ENCODE measurements at regions not wholly inside any gene's neighbourhood (a gene's known extent, or its start where the extent isn't known, plus 50 kb on each side); places are given as distances from the start of the nearest gene placed in this dataset.

- H2AFZ ChIP-seq (ENCODE audit: low read length): peak overlapping the region; percentile 15
- H3K79me2 ChIP-seq (ENCODE audit: insufficient read depth, low read length): no peaks in the 10 kb centered on the region
- no peak for DNase-seq (ENCODE audit: insufficient read length, low spot score, missing footprints)
- H3K4me1 ChIP-seq (ENCODE audit: insufficient read depth, low read length): no peaks in the 10 kb centered on the region
- no peak overlapping the region for H3K4me3 ChIP-seq (ENCODE audit: insufficient read depth, low read length)
- H3K4me2 ChIP-seq (ENCODE audit: insufficient read depth, low read length): no peak overlapping the region
- no peaks in the 10 kb centered on the region for H3K27me3 ChIP-seq (ENCODE audit: insufficient read depth, low read length)
- no peak for TF ChIP-seq CTCF (IDR thresholded peaks at IDR 0.05; ENCODE audit: extremely low read depth, low read depth, low read length)
- no peaks in the 10 kb centered on the region for H3K9me3 ChIP-seq (ENCODE audit: low read depth, low read length)
- no peaks in the 10 kb centered on the region for H4K20me1 ChIP-seq (ENCODE audit: insufficient read depth, low read length)
- no peak overlapping the region for H3K27ac ChIP-seq (ENCODE audit: low read depth, low read length)
- H3K36me3 ChIP-seq (ENCODE audit: insufficient read depth, low read length): no peaks in the 10 kb centered on the region
These were observed 248.5 kb upstream of the NPY start for GRCh38 chr7:24035366-24036032.

GRCh38 chr7:24036033-24036412 is 248.0 kb upstream of the NPY start:
- Histone ChIP-seq H3K36me3 (ENCODE audit: insufficient read depth, low read length) (no peaks in the 10 kb centered on the region), H3K27me3 (ENCODE audit: insufficient read depth, low read length) (no peaks in the 10 kb centered on the region), H3K4me3 (ENCODE audit: insufficient read depth, low read length) (no peak overlapping the region), H4K20me1 (ENCODE audit: insufficient read depth, low read length) (no peaks in the 10 kb centered on the region), H3K27ac (ENCODE audit: low read depth, low read length) (no peak overlapping the region), H3K79me2 (ENCODE audit: insufficient read depth, low read length) (no peaks in the 10 kb centered on the region), H3K9me3 (ENCODE audit: low read depth, low read length) (no peaks in the 10 kb centered on the region), H2AFZ (ENCODE audit: low read length) (peak overlapping the region; percentile 15), H3K4me2 (ENCODE audit: insufficient read depth, low read length) (no peak overlapping the region), H3K4me1 (ENCODE audit: insufficient read depth, low read length) (no peaks in the 10 kb centered on the region)
- no peak for DNase-seq (ENCODE audit: insufficient read length, low spot score, missing footprints)
- TF ChIP-seq CTCF (IDR thresholded peaks at IDR 0.05; ENCODE audit: extremely low read depth, low read depth, low read length): no peak

DNA sequence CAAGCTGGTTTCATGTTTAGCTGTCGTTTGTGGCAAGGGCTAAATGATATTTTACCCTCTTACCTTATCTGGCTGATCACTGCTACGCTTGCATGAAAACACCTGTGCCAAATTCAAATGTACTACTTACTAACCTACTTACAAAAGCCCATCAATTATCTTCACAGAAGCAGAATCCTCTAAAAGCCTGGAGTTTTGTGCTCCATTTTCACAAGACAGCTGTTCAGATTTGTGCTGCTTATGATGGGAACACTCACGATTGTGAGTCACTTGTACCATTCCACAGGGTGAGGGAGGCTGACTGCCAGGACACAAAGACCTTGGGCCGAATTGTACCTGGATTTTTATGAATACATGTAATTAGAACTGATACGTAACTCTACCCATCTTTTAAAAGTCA is 245.0 kb upstream of the NPY start:
- Histone ChIP-seq H3K27ac (ENCODE audit: low read depth, low read length) (no peak overlapping the region), H3K4me2 (ENCODE audit: insufficient read depth, low read length) (no peak overlapping the region), H3K4me1 (ENCODE audit: insufficient read depth, low read length) (no peaks in the 10 kb centered on the region), H3K4me3 (ENCODE audit: insufficient read depth, low read length) (no peak overlapping the region), H3K79me2 (ENCODE audit: insufficient read depth, low read length) (no peaks in the 10 kb centered on the region), H3K9me3 (ENCODE audit: low read depth, low read length) (no peaks in the 10 kb centered on the region), H4K20me1 (ENCODE audit: insufficient read depth, low read length) (no peaks in the 10 kb centered on the region), H3K27me3 (ENCODE audit: insufficient read depth, low read length) (no peaks in the 10 kb centered on the region), H3K36me3 (ENCODE audit: insufficient read depth, low read length) (no peaks in the 10 kb centered on the region), H2AFZ (ENCODE audit: low read length) (no peak overlapping the region)
- no peak for TF ChIP-seq CTCF (IDR thresholded peaks at IDR 0.05; ENCODE audit: extremely low read depth, low read depth, low read length)
- DNase-seq (ENCODE audit: insufficient read length, low spot score, missing footprints): no peak

- Histone ChIP-seq H3K4me3 (ENCODE audit: insufficient read depth, low read length) (no peak overlapping the region), H3K4me1 (ENCODE audit: insufficient read depth, low read length) (no peaks in the 10 kb centered on the region), H3K4me2 (ENCODE audit: insufficient read depth, low read length) (no peak overlapping the region), H2AFZ (ENCODE audit: low read length) (no peak overlapping the region), H4K20me1 (ENCODE audit: insufficient read depth, low read length) (no peaks in the 10 kb centered on the region), H3K27ac (ENCODE audit: low read depth, low read length) (no peak overlapping the region), H3K27me3 (ENCODE audit: insufficient read depth, low read length) (no peaks in the 10 kb centered on the region), H3K36me3 (ENCODE audit: insufficient read depth, low read length) (no peaks in the 10 kb centered on the region), H3K79me2 (ENCODE audit: insufficient read depth, low read length) (no peaks in the 10 kb centered on the region), H3K9me3 (ENCODE audit: low read depth, low read length) (no peaks in the 10 kb centered on the region)
- DNase-seq (ENCODE audit: insufficient read length, low spot score, missing footprints): no peak
- TF ChIP-seq CTCF (IDR thresholded peaks at IDR 0.05; ENCODE audit: extremely low read depth, low read depth, low read length): no peak
These were observed 243.9 kb upstream of the NPY start for GRCh38 chr7:24039991-24040624.
